ENCODE measurements at regions not wholly inside any gene's neighbourhood (a gene's known extent, or its start where the extent isn't known, plus 50 kb on each side); places are given as distances from the start of the nearest gene placed in this dataset.

- TF ChIP-seq CTCF (IDR thresholded peaks at IDR 0.05) (no peak), EP300 (IDR thresholded peaks at IDR 0.05) (no peak), POLR2AphosphoS5 (IDR thresholded peaks at IDR 0.05) (no peak), POLR2A (IDR thresholded peaks at IDR 0.05) (no peak)
These were observed 936.7 kb downstream of the BRD1 start for GRCh38 chr22:48890693-48891554.
